GM11168 (cell line): ENCODE measurements at regions not wholly inside any gene's neighbourhood (a gene's known extent, or its start where the extent isn't known, plus 50 kb on each side); places are given as distances from the start of the nearest gene placed in this dataset.

Experiments used
- in situ Hi-C: fragments of 300-500 bp; cut with MboI; formaldehyde crosslinking; loops from one replicate; pipeline ENCODE4 v1.12.0; 2022; ENCODE audit warnings: low sequenced_read_pairs; ENCODE audit not compliant: unreplicated experiment

DNA sequence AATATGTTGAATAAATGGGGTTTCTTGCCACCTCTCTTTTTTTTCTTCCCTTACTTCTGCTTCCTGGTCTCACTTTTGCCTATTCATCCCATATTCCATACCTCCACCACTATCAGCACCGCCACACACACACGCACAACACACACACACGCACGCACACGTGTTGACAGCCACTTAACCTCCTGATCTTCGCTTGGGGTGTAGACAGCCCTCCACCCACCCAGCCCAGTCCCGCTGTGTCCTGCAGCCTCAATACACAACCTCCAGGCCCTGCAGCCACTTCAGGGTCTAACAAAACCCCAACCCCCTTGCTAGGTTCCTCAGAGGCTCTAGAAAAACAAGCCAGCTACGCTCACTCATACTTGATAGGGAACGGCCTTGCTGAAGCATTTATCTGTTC is 72.3 kb downstream of the LINC00237 start:
- in situ Hi-C loops, result no loop called here

DNA sequence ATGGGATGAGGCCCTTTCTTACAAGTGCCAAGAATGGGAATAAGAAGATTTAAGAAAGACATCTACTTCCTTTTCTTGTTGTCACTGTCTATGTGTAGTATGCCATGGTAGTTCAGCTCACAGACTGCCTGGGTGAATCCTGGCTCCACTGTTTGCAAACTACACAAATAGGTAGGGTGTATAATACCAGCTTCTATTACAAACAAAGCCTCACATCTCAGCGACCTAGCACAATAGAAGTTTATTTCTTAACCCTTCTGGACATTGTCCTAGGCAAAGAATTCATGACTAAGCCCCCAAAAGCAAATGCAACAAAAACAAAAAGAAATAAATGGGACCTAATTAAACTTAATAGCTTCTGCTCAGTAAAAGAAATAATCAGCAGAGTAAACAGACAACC is 74.5 kb downstream of the LINC00237 start:
- in situ Hi-C loops, result no loop called here

DNA sequence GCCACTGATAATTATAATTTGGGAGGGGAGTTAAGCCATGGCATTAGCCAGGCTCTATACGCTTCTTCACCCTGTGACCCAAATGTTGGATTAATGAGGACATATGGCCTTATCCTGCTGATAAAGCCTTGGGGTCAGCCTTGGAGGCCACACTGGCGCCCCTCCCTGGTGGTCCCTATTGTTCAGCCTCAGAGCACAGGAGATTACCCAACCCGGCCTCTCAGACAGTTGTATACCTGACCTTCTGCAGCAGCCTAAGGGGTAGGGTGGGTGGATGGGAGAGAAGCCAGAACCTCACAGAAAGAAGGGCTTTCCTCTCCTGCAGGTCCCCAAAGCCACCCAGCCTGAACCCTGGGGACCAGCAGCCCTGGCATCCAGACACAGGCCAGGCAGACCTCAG is 76.8 kb downstream of the LINC00237 start:
- in situ Hi-C loops, result no loop called here

DNA sequence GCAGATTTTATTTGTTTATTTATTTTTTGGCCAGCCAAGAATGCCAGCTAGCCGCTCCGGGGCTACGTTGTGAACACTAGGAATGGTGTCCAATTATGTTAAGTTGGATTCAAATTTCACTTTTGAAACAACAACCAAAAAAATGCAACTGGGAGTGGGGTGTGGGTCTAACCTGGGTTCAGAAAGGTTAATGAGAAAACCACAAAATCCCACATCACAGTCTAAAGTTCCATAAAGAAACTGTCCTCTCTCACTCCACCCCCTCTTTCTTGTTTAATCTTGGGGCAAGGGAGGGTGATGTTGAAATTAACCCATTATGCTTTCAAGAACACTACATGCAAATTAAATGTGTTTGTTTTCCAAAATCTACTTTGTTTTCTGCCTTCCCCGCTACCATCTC is 77.2 kb downstream of the LINC00237 start:
- in situ Hi-C loops, result no loop called here

DNA sequence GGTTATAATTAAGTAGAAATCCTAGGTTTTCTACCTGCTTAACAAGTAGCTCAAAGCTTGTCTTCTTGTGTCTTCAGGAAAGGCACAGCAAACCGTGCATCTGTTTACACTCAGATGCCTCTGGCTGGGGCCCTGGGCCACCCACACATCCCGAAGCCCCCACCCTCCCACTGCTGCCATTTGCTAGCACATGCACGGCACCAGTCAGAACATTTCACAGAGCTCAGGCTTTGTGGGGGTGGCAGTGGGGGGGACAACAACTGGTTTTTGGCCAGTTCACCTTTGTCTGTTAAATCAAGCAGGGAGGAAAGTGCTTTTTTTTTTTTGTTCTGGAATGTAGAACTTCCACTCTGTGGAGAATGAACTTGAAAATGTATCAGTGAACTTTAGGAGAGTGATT is 77.7 kb downstream of the LINC00237 start:
- in situ Hi-C loops, result no loop called here

DNA sequence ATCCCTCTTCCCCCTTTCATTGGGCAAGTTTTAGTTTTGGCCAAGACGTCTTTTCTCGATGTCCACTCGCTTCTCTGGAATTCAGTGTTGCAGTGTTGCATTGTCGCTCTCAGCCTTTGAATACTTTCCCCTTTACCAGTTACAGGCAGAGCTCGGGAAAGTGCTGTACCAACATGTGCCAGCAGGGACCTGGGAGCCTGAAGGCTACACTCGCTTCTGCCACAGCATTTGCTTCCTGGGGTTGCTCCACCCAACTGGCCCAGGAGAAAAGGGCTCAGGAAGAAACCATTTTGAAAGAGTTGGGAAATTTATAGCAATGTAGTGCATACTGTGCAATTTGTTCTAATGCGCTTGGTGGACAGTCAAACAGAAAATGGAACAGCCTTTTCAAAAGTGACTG is 78.6 kb downstream of the LINC00237 start:
- in situ Hi-C loops, result no loop called here

DNA sequence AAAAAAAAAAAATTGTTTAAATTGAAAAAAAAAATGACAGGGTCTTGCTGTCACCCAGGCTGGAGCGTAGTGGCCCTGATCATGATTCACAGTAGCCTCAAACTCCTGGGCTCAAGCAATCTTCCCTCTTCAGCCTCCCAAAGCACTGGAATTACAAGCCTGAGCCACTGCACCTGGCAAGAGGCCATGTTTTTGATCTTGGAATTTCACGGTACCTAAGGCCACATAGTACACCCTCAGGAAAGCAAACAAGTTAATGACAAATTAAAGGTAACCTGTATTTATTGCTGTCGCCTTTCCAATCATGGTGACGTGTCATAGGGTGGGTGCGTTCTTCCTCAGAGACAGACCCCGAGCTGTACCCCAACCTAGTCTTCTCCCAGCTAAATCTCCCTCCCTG is 79.2 kb downstream of the LINC00237 start:
- in situ Hi-C loops, result no loop called here

DNA sequence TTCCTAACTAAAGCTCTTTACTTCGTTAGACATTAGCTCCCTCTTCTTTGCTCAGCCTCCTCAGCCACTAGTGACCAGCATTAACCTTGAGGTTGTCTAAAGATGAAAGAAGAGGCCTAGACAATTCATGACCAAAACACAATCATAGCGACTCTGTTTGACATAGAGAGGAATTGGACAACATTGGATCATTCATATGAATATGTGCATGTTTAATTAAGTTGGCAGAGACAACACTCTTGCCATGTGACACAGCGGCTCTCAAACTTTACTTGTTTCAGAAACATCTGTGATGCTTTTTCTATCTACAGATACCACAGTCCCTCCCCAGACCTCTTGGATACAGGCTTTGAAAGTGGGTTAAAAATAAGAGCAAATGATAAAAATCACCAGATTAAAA is 81.7 kb downstream of the LINC00237 start:
- in situ Hi-C loops, result no loop called here

DNA sequence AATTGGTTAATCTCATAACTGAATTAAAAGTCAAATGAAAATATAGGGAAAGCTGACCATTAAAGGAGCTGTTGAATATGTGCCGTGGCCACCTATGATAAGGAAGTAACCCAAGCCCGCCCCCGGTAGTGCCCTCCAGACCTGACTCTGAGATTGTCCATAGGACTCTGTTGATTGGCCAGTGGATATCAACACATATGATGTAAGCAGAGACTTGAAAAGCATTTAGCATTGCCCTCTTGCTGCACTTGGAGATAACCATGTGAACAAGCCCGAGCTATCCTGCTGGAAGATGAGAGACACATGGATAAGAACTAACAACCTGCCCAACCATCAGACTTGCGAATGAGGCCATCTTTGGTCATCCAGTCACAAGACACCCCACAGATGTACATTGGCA is 83.2 kb downstream of the LINC00237 start:
- in situ Hi-C loops, result no loop called here

DNA sequence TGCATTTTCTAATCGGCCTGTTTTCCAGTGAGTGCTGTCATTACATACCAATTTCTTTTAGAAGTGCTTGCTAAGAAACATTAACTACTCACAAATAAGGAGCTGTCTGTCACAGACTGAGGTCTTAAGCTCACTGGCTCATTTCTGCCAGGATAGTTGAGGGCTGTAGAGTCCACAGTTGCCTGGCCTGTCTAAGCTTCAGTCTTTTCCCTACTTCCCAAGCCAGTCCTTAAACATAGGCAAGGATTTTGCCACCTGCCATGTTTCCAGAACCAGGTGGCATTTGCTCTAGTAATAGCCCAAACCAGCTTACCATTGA is 84.7 kb downstream of the LINC00237 start:
- in situ Hi-C loops, result no loop called here

DNA sequence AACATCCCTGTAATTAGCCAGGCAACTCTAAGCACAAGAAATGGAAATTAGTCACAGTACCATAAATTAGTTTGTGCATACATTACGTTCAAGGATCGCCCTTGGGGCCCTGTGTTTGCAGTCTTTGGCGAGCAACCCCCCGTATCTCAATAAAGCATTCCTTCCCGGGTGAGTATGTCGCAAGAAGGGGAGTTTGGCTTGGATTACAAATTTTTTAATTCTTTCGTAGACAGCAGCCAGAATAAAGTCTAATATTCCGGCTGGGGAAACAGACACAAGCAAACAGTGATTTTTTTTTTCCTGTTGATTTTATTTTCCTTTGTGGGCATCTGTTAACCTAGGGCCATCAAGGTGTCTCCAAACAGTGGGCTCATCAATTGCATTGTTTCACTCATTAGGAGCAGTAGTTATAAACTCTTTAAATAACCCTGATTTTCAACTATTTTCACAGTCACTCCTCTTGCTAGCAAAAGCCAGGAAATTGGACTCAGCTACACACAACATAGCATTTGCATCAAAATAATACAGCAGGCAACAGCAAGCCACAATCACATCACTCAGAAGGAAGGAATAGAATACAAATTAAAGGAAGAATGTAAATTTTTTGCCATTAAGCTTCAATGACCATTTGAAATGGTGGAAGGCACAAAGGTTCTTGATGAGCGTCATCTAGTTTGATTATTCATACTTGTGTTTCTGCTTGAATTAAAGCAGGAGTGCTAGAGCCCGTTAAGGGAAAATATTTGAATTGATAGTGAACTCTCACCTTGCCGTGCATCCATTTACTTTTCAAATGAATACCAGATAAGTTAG is 85.3 kb downstream of the LINC00237 start:
- in situ Hi-C loops, result no loop called here

DNA sequence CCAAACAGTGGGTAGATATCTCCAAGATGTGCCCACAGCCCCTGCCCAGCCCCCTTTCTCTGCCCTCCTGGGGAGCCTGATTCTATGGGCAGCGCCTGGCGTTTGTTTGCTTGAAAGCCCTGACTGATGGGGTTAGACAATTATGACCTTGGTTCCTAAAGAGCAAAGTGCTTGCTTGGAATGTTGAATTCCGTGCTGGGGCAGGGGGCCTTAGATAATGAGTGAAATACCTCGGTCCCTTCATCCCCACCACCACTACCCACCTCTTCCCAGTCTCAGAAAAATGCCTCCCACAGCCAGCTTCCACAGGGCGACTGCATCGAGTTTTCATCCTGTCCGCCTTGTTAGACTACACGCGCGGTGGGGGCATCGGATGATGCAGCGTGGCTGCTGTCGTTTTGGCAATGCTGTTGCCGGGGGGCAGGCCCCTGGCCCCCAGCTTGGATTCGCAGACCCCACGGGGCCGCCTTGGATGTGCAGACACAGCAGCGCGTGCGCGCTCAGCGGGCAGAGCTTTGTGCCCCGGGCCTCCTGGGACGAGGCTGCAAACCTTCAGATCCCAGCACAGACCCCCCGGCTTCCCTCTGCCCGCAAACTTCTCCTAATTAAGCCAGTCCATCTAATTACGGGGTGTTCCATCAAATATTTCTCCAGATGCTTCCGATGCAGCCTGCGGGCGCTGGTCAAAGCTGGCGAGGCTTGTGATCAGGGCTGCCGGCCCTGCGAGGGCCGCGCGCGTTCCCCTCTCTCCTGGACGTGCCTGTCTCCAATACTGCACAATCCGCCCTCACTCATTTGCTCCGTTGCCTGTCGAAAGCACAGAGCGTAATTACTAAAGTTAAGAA is 86.1 kb downstream of the LINC00237 start:
- in situ Hi-C loops, result no loop called here

DNA sequence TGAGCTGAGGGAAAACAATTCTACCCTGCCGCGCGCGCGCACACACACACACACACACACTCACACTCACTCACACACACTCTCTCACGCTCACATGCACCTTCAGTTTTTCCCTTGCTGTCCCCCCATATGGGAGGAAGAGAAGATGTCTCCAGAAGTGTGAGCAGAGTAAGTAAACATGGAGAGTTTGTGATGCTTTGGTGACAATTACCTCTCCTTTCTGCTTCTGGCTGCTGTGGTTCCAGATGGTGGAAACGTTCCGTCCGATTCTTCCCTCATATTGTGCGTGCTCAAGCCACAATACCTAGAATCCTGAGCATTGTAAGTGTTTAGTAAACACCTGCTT is 86.7 kb downstream of the LINC00237 start:
- in situ Hi-C loops, result no loop called here

DNA sequence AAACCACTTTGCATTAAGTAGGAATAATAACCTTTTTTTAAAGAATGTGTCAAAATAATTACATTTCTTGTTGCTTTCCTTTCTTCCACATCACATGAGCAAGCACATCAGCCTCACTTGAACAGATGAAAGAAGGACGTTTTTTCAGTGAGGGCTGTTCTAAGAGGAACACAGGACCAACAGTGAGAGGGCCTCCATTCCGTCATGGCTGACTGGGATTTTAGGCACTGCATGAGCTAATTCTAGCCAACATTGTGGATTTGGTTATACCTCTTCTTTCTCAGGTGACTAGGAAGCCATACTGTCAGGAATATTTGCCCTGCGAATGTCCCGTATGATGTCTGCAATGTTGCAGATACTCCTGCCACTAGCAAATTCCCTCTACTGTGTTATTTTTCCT is 87.6 kb downstream of the LINC00237 start:
- in situ Hi-C loops, result no loop called here

DNA sequence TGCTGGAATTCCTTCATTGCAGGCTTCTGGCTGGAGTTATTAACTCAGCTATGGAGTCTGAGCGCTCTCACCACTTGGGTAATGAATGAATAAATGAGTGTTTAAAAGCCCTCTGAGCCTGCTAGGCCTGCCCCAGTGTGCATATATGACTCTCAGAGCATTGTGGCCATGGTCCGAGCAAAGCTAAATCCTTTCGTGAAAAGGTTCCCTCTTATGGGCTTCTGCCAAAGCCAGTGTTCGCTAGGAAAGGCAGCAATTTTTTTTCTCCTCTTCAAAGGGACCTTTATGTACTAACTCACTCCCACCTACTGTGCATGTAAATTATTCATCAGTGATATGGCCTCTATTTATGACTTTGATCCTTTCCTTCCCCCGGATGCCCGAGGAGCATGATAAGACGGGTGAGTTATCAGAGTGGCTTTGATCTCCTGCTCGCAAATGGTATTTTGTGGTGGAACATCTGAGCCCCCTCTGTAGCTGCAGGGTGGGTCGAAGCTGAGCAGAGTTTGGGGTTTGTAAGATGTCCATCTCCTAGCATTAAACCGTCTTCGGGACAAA is 88.6 kb downstream of the LINC00237 start:
- in situ Hi-C loops, result no loop called here

DNA sequence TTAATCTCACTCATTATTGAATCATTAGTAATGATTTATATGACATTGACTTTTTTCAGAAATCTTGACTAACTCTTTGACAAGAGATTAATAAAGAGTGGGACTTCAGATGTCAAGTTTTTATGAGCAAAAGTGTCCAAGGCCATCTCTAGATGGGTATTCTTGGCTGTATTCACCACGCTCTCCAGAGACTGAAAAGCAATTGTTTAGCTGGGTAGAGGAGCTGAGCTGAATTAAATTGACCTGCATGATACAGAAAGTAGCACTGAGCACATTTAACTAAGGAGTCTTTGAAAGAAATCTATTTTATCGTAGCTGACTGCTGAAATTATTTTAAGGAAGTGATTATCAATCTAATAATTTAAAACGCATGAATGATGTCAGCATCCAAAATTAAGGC is 89.4 kb downstream of the LINC00237 start:
- in situ Hi-C loops, result no loop called here

DNA sequence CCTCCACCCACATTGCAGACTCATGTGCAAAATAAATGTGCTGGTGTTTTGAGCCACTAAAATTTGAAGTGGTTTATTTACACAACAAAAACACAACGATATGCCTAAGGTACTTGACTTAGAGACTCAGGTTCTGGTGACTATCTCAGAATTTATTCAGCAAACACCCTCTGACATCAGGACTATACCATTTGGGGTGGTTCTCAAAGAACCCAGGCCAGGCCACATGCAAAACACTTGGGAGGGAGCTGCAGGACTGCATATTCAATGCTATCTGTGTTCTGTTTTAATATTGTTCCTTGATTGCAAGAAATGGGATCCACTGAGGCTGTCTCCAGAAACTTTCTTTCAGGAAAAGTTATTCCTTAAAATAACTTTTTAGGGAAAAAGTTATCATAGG is 91.6 kb downstream of the LINC00237 start:
- in situ Hi-C loops, result no loop called here

DNA sequence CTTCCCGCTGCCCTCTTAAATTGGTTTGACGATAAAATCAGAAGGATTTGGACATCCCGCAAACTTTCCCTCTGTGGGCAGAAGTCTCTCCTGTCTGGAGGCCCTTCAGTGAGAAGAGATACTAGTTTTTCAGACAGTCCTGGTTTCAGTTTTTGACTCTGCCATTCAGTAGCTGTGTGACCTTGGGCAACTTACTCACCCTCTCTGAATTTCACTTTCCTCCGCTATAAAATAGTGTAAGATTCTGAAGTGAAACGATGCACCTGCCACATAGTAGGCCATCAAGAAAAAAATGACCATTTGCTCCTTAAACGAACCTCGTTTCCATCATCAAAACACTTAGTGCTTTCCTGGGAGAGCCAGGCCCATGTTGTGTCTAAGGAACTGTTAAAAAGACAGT is 97.2 kb downstream of the LINC00237 start:
- in situ Hi-C loops, result no loop called here

DNA sequence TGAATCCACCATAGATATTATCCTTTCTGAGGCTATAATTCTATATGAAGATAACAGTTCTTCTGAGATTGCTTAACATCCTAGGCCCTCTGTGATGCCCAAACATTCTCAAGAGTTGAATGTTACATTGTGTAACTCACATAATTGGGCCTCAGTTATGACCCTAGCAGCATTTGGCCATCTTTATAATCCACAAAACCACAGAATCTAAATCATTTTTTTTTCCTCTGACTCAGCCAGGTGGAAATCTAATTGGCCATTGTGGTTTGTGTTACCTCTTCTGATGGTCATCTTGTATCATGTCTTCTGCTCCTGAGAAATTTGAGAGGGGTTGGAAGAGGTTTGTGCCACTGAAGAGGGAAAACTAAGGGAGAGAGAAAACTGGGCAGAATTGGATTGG is 99.5 kb downstream of the LINC00237 start:
- in situ Hi-C loops, result no loop called here

DNA sequence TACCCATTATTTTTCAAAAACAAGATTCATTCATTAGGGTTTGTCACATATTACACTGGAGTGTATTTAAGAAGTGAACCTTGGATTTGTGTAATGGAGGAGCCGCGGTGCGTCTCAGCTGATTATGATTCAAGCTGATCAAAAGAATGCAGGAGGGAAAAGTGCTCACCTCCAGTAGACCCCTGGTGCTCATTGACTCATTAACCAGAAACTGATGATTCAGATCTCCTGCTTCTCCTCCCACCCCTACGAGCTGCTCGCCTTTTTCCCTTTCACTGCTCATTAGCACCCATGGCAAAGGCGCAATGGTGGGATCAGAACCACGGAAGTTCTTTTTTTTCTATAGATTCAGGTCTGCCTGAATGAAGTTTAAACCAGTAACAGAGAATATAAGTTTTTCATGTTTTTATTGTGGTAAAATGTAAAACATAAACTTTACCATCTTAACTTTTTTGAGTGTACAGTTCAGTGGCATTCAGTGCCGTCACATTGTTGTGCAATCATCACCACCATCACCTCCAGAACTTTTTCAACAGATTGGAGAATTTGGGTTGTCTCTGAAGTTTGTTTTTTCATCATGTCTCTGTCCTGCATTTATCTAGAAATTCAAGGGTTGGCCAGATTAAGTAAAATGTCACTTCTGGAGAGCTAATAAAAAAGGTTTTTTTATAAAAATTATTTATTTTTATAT is 101.6 kb downstream of the LINC00237 start:
- in situ Hi-C loops, result no loop called here

DNA sequence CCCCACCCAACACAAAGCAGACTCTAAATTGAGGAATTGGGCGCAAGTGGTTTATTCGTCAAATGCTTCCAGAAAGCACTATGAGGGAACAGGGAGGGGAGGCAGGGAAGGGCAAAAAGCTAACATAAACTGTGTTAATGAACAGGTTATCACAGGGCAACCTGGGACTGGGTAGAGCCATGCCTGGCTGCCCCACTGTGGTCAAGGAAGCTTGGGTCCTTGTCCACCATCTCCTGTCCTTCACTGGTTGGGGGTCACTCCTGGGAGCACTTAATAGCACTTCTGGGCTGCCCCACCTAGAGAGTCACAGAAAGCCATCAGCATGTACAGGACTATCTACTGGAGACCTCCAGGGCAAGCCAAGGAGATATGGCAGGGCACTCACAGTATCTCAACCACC is 102.3 kb downstream of the LINC00237 start:
- in situ Hi-C loops, result no loop called here
